ENCODE measurements at regions not wholly inside any gene's neighbourhood (a gene's known extent, or its start where the extent isn't known, plus 50 kb on each side); places are given as distances from the start of the nearest gene placed in this dataset.

DNA sequence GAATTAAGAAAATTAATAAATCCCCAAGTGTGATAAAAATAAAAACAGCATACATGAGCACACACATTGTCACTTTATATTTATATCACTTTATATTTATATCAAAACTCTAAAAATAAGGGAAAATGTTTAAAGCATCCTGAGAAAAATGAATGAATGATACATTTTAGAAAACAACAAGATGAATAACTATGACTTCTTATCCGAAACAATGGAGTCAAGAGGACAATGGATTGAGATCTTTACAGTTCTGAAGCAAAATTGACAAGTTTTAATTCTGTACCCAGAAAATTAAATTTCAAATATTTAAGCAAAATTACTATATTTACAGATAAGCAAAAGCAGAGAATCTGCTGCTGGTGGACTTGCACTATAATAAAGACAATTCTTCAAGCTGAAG, 512.6 kb downstream of the MRPL39 start:
- TF ChIP-seq POLR2AphosphoS5 (IDR thresholded peaks at IDR 0.05; ENCODE audit: borderline replicate concordance, low read depth, low read length) (no peak), EZH2 (IDR thresholded peaks at IDR 0.05) (no peak), FOXP2 (optimal IDR thresholded peaks at IDR 0.05; ENCODE audit: control extremely low read depth, extremely low read length, insufficient read depth) (no peak)

Data from SK-N-MC (cell line).